Brain microvascular endothelial cell (primary cell): ENCODE measurements at regions not wholly inside any gene's neighbourhood (a gene's known extent, or its start where the extent isn't known, plus 50 kb on each side); places are given as distances from the start of the nearest gene placed in this dataset.

Experiments
- DNase-seq: peaks from one replicate; pipeline ENCODE4 v3.0.0-alpha.2; 2020
- H3K27ac ChIP-seq: fragments of 250-450 bp; sonication (Bioruptor Pico); 2 replicates; pipeline ENCODE4 v1.5.1; 2020; ENCODE audit warnings: mild to moderate bottlenecking, moderate library complexity
- H3K27me3 ChIP-seq: fragments of 250-450 bp; sonication (Bioruptor Pico); replicated peaks from 2 replicates; pipeline ENCODE4 v1.5.1; 2020; ENCODE audit warnings: mild to moderate bottlenecking
- H3K36me3 ChIP-seq: fragments of 250-450 bp; sonication (Bioruptor Pico); replicated peaks from 2 replicates; pipeline ENCODE4 v1.5.1; 2020; ENCODE audit warnings: mild to moderate bottlenecking
- H3K4me3 ChIP-seq: 2 replicates; pipeline ENCODE4 v1.5.1; 2011; ENCODE audit warnings: low read depth, mild to moderate bottlenecking, control low read depth, low read length, moderate library complexity
- CTCF ChIP-seq: IDR thresholded peaks from 2 replicates; pipeline ENCODE4 v1.5.1; 2011; ENCODE audit warnings: low read depth, mild to moderate bottlenecking, moderate library complexity, low read length, control low read depth, inconsistent platforms; ENCODE audit errors: missing control alignments
- in situ Hi-C: cut with HindIII; loops from 2 replicates; pipeline ENCODE4 v1.10.0; 2017; ENCODE audit warnings: low sequenced_read_pairs, low pct_ligation_motif_present

DNA sequence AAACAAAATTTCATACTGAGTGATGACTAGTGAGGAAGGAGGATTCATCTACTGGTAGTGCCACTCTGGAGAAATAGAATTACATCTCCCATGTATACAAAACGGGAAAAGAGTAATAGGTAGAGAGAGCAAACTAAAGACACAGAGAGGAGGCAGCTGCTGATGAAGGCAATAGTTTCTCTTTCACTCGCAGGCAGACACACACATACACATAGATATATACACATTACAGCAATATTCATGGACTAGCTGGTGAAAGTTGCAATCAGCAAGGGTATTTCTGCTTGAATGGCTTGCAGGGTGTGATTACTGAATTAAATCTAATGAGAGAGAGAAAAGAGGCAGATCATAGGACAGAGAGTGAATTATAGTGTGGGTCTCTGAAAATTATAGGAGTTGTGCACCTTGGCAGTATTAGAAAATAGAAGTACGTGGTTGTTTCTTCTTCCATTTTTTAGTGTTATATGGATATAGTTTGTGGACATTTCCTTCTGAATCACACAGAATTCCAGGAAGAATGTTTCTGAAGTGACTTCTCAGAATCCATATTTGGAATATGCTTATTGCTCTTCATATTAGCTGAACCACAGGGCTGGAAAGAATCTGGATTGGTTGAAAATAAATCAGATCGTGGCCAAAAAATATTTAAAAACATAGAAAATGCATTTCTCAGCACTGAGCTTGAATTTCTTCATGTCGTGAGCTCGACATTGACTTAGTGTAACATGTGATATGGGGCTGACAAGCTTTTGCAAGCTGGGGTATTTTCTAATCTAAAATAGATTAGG, 991.2 kb downstream of the TUSC7 start:
- Histone ChIP-seq H3K27ac (no peak overlapping the region), H3K36me3 (no peaks in the 10 kb centered on the region), H3K4me3 (no peak overlapping the region), H3K27me3 (no peaks in the 10 kb centered on the region)
- TF ChIP-seq CTCF = no peak
- in situ Hi-C loops = no loop called here
- DNase-seq = no peak

- no peak overlapping the region for H3K27ac ChIP-seq
- no peak for DNase-seq
- in situ Hi-C loops = no loop called here
- H3K27me3 ChIP-seq = no peaks in the 10 kb centered on the region
- TF ChIP-seq CTCF = no peak
- no peaks in the 10 kb centered on the region for H3K36me3 ChIP-seq
- H3K4me3 ChIP-seq = no peak overlapping the region
Observed at GRCh38 chr3:117705011-117705410, 995.4 kb downstream of the TUSC7 start.

GRCh38 chr3:117706037-117706436, 996.5 kb downstream of the TUSC7 start:
- H3K36me3 ChIP-seq = no peaks in the 10 kb centered on the region
- H3K27me3 ChIP-seq = no peaks in the 10 kb centered on the region
- no peak overlapping the region for H3K27ac ChIP-seq
- peak; percentile 4 for DNase-seq
- TF ChIP-seq CTCF = no peak
- H3K4me3 ChIP-seq = no peak overlapping the region
- in situ Hi-C loops = no loop called here

DNA sequence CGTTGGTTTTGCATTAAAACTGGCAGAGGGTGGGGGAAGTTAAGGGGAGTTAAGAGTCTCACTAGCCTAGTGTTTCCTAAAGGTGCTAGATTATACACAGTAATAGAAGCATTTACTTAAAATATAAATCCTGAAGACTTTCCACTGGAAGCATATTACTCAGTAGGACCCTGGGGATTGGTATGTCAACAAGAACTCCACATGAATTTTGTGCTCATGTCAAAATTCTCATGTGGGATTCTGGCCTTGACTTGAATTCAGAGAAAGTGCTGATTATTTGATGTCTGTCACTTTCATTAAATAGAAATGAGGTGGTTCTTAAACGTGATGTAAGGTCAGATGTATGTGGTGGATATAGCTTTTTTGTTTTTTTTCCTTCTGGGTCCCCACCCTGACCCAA, 997.2 kb downstream of the TUSC7 start:
- Histone ChIP-seq H3K36me3 (no peaks in the 10 kb centered on the region), H3K27ac (no peak overlapping the region), H3K27me3 (no peaks in the 10 kb centered on the region), H3K4me3 (no peak overlapping the region)
- in situ Hi-C loops = no loop called here
- no peak for TF ChIP-seq CTCF
- DNase-seq = no peak

GRCh38 chr3:117708601-117709000, 999.0 kb downstream of the TUSC7 start:
- Histone ChIP-seq H3K27ac (no peak overlapping the region), H3K27me3 (no peaks in the 10 kb centered on the region), H3K4me3 (no peak overlapping the region), H3K36me3 (no peaks in the 10 kb centered on the region)
- DNase-seq = no peak
- TF ChIP-seq CTCF = no peak
- in situ Hi-C loops = no loop called here

GRCh38 chr3:117709108-117709507, 999.5 kb downstream of the TUSC7 start:
- in situ Hi-C loops = no loop called here
- DNase-seq = no peak

More at GRCh38 chr3:117709108-117709507, 999.5 kb downstream of the TUSC7 start:
- TF ChIP-seq CTCF = no peak
- no peak overlapping the region for H3K4me3 ChIP-seq
- no peaks in the 10 kb centered on the region for H3K27me3 ChIP-seq
- no peak overlapping the region for H3K27ac ChIP-seq
- H3K36me3 ChIP-seq = no peaks in the 10 kb centered on the region
